Osteocyte (in vitro differentiated cells): ENCODE measurements at regions not wholly inside any gene's neighbourhood (a gene's known extent, or its start where the extent isn't known, plus 50 kb on each side); places are given as distances from the start of the nearest gene placed in this dataset.
A peak's percentile ranks its signal among the peaks of the same experiment; 100 is the strongest.

ENCODE experiments used
- DNase-seq: peaks from one replicate; pipeline ENCODE4 v3.0.0; 2021; ENCODE audit warnings: mixed read lengths; ENCODE audit not compliant: unreplicated experiment; ENCODE audit errors: extremely low spot score
- H3K27ac Mint-ChIP-seq: one replicate; pipeline ENCODE4 v1.8.0; 2021; ENCODE audit warnings: mild to moderate bottlenecking, mixed read lengths; ENCODE audit not compliant: unreplicated experiment
- H3K27me3 Mint-ChIP-seq: one replicate; pipeline ENCODE4 v1.8.0; 2021; ENCODE audit warnings: mixed read lengths; ENCODE audit not compliant: unreplicated experiment
- H3K36me3 Mint-ChIP-seq: one replicate; pipeline ENCODE4 v1.8.0; 2021; ENCODE audit warnings: mixed read lengths; ENCODE audit not compliant: unreplicated experiment
- H3K4me1 Mint-ChIP-seq: one replicate; pipeline ENCODE4 v1.8.0; 2021; ENCODE audit warnings: mixed read lengths; ENCODE audit not compliant: unreplicated experiment
- H3K4me3 Mint-ChIP-seq: one replicate; pipeline ENCODE4 v1.8.0; 2021; ENCODE audit warnings: mild to moderate bottlenecking, moderate library complexity, mixed read lengths; ENCODE audit not compliant: unreplicated experiment
- H3K9me3 Mint-ChIP-seq: one replicate; pipeline ENCODE4 v1.8.0; 2021; ENCODE audit warnings: mixed read lengths; ENCODE audit not compliant: unreplicated experiment
- TF ChIP-seq, protein P1 (sequence below): fragments of 200-600 bp; sonication (generic); IDR thresholded peaks from 2 replicates; pipeline ENCODE4 v1.5.0; 2021; ENCODE audit warnings: antibody characterized with exemption, mild to moderate bottlenecking, moderate library complexity

- Mint-ChIP-seq H3K9me3 (peaks cover 10% of the 10 kb centered on the region), H3K27me3 (no peaks in the 10 kb centered on the region), H3K4me1 (no peaks in the 10 kb centered on the region), H3K27ac (no peak overlapping the region), H3K36me3 (no peaks in the 10 kb centered on the region), H3K4me3 (no peak overlapping the region)
- TF ChIP-seq, protein P1, sequence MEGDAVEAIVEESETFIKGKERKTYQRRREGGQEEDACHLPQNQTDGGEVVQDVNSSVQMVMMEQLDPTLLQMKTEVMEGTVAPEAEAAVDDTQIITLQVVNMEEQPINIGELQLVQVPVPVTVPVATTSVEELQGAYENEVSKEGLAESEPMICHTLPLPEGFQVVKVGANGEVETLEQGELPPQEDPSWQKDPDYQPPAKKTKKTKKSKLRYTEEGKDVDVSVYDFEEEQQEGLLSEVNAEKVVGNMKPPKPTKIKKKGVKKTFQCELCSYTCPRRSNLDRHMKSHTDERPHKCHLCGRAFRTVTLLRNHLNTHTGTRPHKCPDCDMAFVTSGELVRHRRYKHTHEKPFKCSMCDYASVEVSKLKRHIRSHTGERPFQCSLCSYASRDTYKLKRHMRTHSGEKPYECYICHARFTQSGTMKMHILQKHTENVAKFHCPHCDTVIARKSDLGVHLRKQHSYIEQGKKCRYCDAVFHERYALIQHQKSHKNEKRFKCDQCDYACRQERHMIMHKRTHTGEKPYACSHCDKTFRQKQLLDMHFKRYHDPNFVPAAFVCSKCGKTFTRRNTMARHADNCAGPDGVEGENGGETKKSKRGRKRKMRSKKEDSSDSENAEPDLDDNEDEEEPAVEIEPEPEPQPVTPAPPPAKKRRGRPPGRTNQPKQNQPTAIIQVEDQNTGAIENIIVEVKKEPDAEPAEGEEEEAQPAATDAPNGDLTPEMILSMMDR: no peak
- DNase-seq: peak; percentile 54
These were observed 188.0 kb upstream of the SLC24A3 start for GRCh38 chr20:19024296-19025035.

DNA sequence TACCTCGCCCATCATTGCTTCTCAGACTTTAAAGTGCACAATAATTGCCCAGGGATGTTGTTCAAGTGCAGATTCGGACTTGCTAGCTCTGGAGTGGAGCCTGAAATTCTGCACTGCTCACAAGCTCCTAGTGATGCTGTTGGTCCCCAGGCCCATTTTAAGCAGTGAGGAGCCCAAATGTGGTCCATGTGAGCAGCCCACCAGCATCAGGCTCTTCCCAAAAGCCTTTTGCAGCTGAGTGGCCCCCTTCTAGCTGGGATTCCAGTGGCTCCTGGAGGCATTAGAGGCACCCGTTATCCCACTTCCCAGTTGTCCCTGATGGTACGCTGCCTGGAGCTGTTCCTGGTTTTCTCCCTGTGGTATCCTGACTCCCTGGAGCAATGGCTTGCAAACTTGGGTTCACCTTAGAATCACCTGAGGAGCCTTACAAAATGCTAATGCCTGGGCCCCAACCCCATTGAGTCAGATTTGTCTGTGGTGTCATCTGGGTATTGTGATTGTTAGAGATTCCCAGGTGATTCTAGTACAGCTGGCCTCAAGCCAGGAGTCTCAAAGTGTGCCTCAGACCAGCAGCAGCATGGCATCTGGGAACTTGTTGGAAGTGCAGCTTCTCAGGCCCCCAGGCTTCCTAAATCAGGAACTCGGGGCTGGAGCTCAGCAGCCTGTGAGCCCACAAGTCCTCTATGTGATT lies 186.9 kb upstream of the SLC24A3 start:
- TF ChIP-seq, protein P1: no peak

GRCh38 chr20:19026121-19026878 lies 186.1 kb upstream of the SLC24A3 start:
- Mint-ChIP-seq H3K4me3 (no peak overlapping the region), H3K36me3 (no peaks in the 10 kb centered on the region), H3K9me3 (peaks cover 9% of the 10 kb centered on the region), H3K27me3 (no peaks in the 10 kb centered on the region), H3K4me1 (no peaks in the 10 kb centered on the region), H3K27ac (no peak overlapping the region)
- DNase-seq: peak; percentile 65
- TF ChIP-seq, protein P1: no peak

More for the DNA sequence above, 186.9 kb upstream of the SLC24A3 start:
- Mint-ChIP-seq H3K27me3 (no peaks in the 10 kb centered on the region), H3K36me3 (no peaks in the 10 kb centered on the region), H3K4me3 (no peak overlapping the region), H3K9me3 (peaks cover 9% of the 10 kb centered on the region), H3K4me1 (no peaks in the 10 kb centered on the region), H3K27ac (no peak overlapping the region)
- peak; percentile 65 for DNase-seq

- TF ChIP-seq, protein P1: no peak
These were observed 185.4 kb upstream of the SLC24A3 start for GRCh38 chr20:19026901-19027644.

More at GRCh38 chr20:19026901-19027644, 185.4 kb upstream of the SLC24A3 start:
- no peak overlapping the region for H3K27ac Mint-ChIP-seq
- H3K4me3 Mint-ChIP-seq: no peak overlapping the region
- peak; percentile 77 for DNase-seq
- H3K4me1 Mint-ChIP-seq: no peaks in the 10 kb centered on the region
- H3K27me3 Mint-ChIP-seq: no peaks in the 10 kb centered on the region
- peaks cover 9% of the 10 kb centered on the region for H3K9me3 Mint-ChIP-seq
- no peaks in the 10 kb centered on the region for H3K36me3 Mint-ChIP-seq
